CD4-positive, alpha-beta T cell treated with Interleukin-10 for 1 hour (primary cell): ENCODE measurements at regions not wholly inside any gene's neighbourhood (a gene's known extent, or its start where the extent isn't known, plus 50 kb on each side); places are given as distances from the start of the nearest gene placed in this dataset.
"Not testable (repeated sequence)": the region's sequence is repeated elsewhere in the genome, so short reads cannot be mapped to it uniquely, and the experiment has no call there.

Experiments used
- DNase-seq: peaks from one replicate; pipeline ENCODE4 v3.0.0-alpha.2; 2020

DNA sequence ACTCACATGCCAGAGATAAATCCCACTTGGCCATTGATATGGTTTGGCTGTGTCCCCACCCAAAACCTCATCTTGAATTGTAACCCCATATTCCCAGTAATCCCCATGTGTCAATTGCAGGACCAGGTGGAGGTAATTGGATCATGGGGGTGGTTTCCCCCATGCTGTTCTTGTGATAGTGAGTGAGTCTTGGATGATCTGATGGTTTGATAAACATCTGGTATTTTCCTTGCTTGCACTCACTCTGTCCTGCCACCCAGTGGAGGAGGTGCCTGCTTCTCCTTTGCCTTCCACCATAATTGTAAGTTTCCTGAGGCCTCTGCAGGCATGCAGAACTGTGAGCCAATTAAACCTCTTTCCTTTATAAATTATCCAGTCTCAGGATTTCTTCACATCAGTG is 50.4 kb upstream of the B3GAT2 start:
- DNase-seq = not testable (repeated sequence)

DNA sequence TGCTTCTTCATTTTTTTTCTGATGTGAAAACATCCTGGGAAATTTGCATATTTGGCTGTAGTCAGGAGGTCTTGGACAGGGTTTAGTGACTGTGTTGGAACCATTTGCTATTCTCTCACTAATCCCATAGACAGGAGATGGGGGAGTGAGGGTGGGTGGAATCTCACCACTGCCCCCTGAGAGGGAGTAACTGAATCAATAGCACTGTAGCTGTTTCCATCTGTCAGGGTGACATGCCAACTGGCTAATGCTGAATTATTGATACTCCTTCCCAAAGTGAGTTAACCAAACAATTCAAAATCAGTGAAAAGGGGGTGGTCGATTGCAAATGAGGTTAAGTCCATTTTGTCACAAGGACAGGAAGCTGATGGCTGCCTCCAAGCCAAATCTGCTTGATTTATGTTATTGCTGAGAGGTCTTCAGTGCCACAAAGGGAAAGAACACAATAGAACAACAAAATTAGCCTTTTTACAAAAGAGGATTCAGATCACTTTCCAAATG is 55.1 kb upstream of the B3GAT2 start:
- DNase-seq = no peak

DNA sequence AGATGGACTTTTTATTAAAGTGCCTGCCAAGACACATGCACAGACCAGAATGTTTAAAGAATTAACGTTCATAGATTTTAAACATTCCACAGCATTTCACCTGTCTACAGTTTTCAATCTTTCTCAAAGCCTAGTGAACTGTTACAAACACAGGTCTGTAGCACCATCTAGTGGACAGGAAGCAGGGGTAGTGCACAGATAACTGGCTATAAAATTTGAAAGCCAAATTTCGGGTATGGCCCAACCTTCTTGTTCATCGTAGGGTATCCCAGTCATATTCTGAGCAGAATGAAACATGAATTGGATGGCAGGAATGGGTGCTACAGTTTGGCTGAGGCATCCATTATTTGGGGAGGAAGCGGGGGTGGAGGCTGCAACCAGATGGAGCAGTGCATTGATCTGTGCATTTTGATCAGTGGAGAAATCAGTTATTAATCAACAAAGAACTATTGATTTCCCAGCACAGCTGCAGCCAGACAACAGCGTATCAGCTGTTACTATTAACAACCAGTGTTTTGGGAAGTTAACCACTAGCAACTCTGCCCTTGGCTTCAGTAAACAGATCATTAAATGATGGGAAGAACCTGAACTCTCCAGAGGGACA is 56.1 kb upstream of the B3GAT2 start:
- peak; percentile 41 for DNase-seq

DNA sequence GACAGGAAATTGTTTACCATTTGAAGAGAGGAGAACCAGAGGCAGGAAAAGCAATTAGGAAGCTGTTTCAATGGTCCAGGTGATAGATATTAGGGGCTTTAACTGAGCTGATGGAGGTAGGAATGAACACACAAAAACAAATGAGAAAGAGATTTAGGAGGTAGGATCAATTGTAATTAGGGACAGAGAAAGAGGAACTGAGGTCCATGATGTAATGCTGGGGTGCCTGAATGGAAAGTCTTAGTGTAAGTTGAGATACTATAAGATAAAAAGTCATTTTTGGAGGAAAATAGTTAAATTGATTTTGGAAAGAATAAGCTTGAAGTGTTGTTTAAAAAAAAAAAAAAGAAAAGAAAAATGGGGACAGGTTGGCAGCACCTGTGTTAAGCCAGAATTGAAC is 58.5 kb upstream of the B3GAT2 start:
- DNase-seq = no peak

DNA sequence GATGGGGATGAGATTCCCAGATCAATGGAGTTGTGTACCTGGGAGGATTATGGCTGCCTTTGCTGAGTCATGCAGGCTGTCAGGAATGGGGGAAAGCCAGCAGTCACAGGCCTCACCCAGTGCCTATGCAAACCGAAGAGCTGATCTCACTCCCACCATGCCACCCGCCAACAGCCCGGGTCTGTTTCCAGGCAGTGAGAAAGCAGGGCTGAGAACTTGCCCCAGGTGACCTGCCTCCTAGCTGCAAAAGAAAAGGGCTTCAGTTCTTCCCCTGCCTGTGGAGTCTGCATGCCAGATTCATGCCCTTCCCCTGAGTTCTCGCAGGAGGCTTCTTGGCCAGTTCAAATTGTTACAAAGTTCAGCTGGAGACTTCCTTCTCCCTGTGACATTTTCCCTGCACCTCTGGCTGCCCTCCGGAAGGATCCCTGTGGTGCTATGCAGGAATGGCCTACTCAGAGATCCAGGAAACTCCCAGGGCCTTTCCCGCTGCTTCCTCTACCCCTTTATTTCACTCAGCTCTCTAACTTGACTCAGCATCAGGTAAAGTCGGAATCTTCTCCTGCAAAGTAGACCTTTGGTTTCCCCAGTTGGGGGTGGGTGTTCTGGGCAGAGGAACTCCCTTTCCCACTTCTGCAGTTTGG is 71.5 kb upstream of the B3GAT2 start:
- DNase-seq = no peak

DNA sequence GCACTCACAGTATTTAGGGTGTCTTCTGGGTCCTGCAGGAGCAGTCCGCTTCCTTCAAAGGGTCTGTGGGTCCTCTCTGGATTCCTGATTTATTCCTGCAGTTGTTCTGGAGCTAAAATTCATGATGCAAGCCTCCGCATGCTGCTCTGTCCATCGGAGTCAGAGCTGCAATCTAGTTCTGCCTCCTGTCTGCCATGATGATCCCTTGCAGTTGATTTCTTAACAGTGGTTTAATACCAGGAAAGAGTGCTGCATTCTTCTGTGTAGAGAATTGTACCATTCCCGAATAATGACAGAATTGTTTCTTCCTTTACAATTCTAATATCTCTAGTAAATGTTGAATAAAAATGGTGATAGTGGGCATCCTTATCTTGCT is 72.0 kb upstream of the B3GAT2 start:
- no peak for DNase-seq

DNA sequence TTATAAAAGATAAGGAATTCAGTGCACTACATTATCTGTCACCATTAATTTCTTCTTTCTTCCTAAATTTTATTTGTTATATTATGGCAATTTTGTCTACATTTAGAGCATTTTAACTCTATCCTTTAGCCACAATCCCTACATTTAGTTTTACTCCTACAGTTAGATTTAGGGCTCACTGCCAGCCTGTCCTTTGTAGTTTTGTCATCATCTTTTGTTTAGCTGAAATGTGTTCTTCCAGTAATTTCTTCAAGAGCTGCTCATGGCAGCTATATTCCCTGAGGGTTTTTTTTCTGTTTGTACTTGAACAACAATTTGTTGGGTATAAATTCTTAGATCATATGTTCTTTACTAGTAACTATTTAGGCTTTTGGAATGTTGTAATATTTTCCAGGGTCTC is 72.7 kb upstream of the B3GAT2 start:
- no peak for DNase-seq

DNA sequence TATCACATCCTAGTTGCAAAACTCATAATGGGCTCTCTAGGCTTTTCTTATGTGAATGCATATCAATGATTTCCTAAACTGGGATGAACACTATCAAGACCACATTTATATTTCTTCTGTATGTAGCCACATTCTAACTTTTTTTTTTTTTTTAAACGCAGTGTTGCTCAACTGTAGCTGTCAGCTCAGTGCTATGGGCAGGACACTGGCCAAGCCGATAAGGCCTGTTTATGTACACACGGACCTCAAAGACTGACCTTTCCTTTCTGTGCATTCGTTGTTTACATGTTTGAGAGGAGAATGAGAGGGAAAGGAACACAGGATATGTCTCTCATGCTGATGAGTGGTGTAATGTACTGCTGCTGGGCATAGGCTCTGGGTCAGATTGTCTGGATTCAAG is 75.1 kb upstream of the B3GAT2 start:
- no peak for DNase-seq

DNA sequence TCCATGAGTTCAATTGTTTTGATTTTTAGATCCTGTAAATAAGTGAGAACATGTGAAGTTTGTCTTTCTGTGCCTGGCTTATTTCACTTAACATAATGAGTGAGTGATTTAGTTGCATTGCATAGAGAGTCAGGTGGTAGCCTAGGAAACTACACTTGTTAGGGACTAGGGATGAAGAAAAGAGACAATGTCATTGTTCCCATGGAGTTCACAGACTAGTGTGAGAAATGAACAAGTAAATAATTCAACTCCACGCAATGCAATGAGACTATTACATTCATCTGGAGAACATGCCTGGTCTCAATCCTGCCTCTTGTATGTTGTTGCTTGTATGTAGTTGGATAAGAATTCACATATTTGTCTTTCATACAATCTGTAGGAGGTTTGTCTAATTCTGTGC is 76.3 kb upstream of the B3GAT2 start:
- no peak for DNase-seq

DNA sequence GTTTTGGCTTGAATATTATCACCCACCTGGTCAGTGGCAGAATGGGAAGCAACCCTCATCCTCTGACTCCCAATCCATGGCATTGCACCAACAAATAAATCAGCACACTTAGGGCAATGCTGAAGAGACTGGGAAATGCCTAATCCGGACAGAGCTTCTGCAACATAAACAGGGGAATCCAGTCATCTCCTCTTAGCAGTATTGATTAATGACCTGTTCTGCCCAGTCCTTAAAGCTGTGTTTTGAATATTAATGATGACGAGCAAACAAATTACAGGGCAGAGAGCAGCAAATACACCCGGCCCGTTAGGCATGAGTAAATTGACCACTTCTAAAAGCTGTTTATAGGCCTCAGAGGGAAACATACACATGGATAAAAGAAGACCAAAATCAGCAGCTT is 77.0 kb upstream of the B3GAT2 start:
- no peak for DNase-seq

DNA sequence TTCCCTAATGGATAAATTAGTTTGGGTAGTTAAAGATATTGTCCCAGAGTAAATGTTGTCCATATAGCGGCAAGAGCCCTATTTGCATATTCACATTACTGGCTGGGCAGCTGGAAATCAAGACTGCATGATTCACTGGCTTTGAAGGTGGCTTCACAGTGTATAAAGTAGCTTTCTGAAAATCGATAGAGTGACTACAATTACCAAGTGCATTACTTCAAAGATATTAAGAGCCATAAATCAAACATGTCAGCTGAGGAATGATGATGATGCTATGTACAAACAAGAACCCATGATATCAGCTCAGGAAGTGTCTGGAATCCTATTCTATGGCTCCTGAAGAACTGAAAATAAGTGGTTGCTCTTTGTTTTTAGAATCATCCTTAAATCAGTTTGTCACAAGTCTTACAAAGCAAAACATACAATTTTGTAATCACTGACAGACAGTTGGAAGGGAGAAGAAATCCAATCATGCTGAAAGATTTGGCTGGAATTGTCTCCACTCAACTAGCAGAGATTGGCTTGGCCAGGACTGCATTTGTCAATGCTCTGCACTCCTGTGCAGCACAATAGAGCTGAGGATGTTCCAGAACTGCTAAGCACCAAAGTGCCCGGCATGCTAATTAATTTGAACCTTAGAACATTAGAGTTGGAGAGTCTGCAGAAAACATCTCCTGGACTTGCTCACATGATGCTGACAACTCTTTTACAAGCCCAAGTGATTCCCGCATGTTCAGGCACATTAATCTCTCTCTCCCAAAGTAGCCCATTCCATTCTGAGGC is 77.9 kb upstream of the B3GAT2 start:
- no peak for DNase-seq

DNA sequence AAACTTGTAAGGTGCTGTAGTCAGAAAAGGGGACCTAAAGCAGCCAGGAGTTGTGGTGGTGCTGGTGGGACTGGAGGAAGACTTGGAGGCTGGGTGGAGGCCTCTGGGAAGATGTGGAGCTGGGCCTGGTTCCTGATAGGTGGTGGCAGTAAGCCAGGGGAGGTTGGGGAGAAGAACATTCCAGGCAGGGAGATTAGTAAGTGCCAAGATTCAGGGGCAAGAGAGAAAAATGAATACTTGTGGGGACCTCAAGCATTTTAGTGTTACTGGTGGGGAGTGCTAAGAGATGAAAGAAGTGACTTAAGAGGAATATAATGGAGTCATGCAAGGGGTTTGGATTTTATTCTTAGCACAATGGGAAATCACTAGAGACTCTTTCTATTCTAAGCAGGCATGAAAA is 79.0 kb upstream of the B3GAT2 start:
- no peak for DNase-seq

DNA sequence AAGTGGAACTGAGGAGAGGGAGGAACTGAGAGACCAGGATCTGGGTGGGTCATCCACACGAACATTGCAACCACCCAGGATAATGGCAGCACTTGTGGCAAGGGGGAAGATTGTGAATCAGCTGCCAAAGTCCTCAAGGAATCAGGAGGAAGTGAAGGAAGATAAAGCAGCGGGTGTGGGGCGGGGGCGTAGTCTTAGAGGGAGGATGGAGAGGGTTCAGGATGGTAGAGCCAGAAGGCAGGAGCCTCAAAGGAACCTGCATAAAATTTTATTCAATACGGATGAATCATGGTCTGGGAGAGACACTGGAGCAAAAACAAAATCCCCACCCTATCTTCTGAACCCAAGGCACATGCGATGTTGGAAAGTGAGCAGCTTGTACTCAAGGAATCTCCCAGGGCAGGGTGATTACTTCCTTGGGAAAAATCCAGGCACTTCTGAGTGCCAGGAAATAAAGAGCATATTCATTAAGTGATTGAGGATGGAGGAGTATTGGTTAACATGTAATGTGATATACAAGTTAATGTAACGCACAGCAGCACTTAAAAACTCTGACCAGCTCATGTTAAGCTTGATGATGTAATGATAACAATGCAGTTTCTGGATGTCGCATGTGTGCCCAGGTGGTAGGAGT is 82.0 kb upstream of the B3GAT2 start:
- no peak for DNase-seq

DNA sequence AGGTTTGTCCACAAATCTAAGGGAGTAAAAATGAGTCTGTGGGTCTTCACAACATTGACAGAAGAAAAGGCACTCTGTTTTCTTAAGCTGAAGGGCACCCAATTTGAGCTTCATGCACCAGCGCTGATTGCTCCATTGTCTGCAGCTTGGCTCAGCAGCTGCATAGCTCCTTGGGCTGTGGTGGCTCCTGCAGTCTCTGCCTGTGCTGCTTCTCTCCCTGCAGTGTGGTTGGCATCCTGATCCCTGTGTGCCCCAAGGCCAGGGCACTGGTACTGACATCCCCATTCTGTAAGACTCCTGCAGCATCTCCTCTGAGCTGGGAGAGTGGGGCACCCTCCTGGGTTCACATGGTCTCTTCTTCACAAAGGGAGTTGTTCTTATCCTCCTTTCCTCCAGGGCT is 83.2 kb upstream of the B3GAT2 start:
- no peak for DNase-seq

DNA sequence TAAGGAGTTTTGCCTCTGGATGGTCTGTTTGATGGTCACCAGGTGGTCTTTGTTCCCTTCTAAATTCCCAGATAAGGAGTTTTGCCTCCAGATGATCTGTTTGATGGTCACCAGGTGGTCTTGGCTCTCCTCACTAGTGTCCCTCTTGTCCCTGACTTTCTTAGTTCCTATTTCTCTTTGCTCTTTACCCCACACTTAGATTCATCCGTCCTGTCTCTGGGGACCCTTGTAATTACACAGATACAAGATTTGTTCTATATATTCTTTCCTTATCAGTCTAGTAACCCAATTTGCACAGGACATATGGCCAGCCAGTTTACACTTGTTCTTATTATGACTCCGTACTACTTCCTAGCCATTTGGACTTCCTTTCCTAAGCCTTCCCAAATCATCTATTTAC is 84.0 kb upstream of the B3GAT2 start:
- DNase-seq = no peak

DNA sequence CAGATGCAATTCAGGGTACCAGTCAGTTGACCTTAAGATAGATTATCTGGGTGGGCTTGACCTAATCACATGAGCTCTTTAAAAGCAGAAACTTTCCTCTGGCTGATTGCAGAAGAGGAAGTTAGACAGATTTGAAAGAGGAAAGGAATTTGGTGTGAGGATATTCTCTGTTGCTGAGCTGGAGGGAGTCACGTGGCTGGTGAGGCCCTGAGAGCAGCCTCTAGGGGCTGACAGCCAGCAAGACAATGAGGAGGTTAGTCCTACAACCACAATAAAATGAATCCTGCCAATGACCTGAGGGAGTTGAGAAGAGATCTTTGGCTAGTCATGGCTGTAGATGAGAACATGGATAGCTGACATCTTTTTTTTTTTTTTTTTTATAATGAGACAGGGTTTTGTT is 87.0 kb upstream of the B3GAT2 start:
- no peak for DNase-seq

DNA sequence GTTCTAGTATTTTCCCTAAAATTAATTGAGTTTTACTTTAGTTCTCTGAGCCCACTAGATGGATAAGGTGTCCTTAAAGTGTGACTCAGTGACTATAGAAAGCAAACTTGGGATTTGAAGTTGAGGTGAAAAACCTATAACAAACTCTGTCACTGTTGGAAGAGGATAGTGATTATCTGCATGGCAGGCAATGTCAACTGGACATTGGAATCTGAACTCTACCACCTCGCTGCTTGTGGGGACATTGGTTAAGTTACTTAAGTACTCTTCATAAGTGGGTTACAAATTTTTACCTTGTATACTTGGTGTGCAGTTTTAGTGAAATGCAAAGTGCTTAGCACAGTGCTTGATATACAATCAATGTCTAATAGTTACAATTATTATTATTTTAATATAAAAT is 87.9 kb upstream of the B3GAT2 start:
- no peak for DNase-seq

DNA sequence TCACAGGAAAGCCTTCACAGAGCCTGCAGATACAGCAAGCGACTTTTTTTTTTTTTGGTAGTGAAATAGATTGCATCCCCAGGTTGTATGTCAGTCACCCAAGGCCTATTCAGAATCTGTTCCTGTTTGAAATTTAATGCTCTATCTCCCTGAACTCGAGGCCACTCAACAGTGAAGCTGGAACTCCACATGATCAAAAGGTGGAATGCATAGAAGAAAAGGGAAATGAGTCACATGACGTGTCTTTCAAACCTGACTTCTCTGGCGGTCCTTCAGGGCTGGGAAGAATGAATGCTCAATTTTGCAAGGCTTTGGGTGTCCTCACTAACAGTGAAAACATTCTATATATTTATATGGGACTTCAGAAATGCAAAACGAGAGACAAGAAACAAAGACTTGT is 88.4 kb upstream of the B3GAT2 start:
- DNase-seq = no peak

DNA sequence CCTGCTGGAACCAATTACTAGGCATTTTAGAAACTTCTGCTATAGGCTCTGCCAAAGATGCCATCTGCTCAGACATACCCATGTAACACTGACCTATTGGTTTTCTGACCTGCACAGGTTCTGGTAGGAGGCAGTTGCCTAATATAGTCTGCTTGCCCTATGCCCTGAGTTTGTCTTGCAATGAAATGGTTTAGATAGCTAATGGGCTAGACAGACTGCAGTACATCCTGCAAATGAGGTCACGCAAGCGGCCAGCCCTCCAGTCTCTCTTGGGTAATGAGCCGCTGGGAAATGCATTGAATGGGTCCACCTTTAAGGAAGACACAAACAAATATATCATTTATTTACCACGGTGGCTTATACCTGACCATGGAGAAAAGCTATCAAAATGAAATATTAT is 90.6 kb upstream of the B3GAT2 start:
- DNase-seq = no peak

DNA sequence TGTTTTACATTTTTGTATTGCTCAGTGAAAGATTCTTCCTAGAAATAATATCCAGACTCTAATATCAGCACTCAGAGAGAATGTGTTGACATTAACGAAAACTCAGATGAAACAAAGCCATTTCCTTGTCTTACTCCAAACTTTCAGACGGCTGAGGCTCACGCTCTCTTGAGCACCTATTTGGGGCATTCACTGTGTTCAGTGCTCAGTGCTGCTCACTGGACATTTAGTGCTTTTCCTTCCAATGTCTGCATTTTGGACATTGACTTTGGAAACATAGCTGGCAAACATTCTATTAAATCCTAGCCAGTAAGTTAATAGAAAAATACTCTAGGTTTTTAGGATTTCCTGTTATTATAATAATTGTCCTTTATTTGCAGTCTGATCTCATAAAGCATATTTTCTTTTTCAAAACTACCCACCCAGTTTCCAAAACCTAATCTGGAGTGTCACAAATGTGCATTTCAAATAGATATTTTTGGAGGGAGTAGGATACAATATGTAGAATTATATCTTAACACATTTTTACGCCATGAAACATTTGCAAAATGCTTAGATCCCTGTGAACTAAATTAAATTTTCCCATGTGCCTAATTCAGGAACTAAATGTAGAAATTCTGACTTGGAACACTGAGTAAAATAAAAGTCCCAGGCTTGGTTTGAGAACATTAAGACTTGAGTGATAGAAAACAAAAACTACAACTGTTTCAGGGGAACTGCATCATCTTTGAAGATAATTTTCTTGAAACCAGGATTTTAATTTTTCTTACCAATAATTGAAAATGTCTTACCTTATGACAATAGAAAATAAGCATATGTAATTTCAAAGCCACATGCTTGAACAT is 91.7 kb upstream of the B3GAT2 start:
- DNase-seq = no peak

DNA sequence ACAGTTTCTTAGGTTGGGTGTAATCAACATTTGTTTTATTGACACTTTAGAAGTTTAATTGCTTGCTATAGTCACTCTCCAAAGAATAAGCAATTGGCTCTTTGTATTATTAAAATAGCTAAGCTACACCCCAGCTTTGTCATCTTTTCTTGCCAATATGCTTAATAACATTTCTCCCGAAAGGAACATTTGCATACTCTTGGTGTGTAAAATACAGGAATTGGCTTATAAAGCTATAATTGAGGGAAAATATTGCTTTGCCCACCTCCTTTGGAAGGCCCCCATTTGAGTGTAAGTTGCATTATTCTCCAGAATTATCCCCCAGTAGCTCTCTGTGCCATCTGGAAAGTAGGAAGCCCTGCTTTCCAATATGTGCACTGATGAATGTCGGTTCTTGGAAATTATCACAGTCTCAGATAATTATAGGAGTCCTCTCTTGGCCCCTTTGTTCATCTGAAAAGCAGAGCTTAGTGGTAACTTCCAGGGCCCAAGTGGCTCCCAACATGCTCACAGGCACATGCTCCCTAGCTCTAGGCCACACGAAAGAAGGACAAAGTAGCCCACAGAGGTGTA is 92.4 kb upstream of the B3GAT2 start:
- DNase-seq = no peak

DNA sequence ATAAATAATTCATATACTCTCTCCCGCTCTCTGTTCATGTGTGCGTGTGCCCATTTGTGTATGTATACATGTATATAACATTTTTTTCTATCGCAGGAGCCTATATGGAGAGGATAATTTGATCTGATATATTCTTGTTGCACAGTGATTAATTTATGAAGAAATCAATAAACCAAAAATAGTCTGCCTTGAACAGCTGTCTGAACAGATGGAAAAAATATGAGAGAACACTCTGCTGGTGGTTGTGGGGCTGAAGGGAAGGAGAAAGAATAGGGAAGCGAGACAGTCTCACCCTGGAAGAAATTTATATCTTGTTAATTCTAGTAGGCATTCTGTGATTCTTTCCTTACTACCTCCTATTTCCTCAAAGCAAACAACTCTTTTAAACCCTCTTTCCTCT is 96.6 kb upstream of the B3GAT2 start:
- no peak for DNase-seq

DNA sequence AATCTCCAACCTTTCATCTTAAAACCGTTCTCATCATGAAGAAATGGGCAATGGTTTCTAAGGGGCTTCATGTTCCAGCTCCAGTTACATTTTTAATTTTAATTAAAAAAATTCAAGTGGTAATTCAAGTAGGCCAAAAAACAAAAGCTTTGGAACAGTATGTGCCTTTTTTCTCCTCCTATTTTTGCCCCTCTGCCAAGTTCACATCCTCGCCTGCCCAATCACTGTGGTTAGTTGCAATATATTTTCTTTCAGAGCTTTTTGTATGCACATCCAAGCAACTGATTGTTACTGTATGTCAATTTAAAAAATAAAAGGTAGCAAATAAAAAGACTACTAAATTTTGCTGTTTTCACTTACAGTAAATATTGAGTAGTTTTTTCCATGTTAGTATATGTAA is 99.8 kb upstream of the B3GAT2 start:
- DNase-seq = no peak
